Pancreas (tissue), 10 donors: ENCODE measurements at regions not wholly inside any gene's neighbourhood (a gene's known extent, or its start where the extent isn't known, plus 50 kb on each side); places are given as distances from the start of the nearest gene placed in this dataset.

Experiments
- ATAC-seq, 4 donors: fragments of 200-7000 bp; cut with Tn5 transposase; one replicate each; pipeline versions ENCODE4 v1.8.0 to v1.9.1; 2020; ENCODE audit warnings: mild to moderate bottlenecking in 4 of 4, moderate library complexity in 4 of 4
- DNase-seq, 6 donors: peaks; one replicate each; pipeline ENCODE4 v3.0.0-alpha.2; 2020
- FAIRE-seq: peaks from 2 replicates; lab custom pipeline; 2012; peaks lifted over from hg19 to GRCh38; lab: Jason Lieb, UNC
- H3K27ac ChIP-seq, 4 donors: fragments of 200-600 bp; sonication (generic); 1 replicate in 3 of 4; 2 replicates in 1 of 4; pipeline versions ENCODE4 v1.5.0 to v1.8.0; 2020
- H3K27me3 ChIP-seq, 4 donors: fragments of 200-600 bp; one replicate each; pipeline ENCODE4 v1.8.0; 2021
- H3K36me3 ChIP-seq, 3 donors: fragments of 200-600 bp; sonication (generic) in 1 of 3; one replicate each; pipeline versions ENCODE4 v1.5.0 to v1.8.0; 2020 to 2021
- H3K4me1 ChIP-seq, 3 donors: fragments of 200-600 bp; one replicate each; pipeline ENCODE4 v1.8.0; 2021
- H3K4me3 ChIP-seq, 4 donors: fragments of 200-600 bp; sonication (generic) in 2 of 4; one replicate each; pipeline versions ENCODE4 v1.5.0 to v1.8.0; 2020 to 2021
- H3K9me3 ChIP-seq, 4 donors: fragments of 200-600 bp; one replicate each; pipeline ENCODE4 v1.8.0; 2021
- WGBS, 2 donors: extraction: QIAGEN DNeasy Blood & Tissue Kit; methylation state at CpG; one replicate each; pipeline ENCODE4 v1.1.7; 2013; 5-methylcytosine and 5-hydroxymethylcytosine counted together
- intact Hi-C, 3 donors: fragments of 100-400 bp; cut with DNase I; formaldehyde crosslinking; loops; one replicate each; pipeline versions ENCODE4 v1.11.1 to v1.14.2; 2022
- TF ChIP-seq, protein P1 (sequence below), 4 donors: fragments of 200-600 bp; sonication (generic) in 3 of 4; IDR thresholded peaks; one replicate each; pipeline versions ENCODE4 v1.5.0 to v1.8.0; 2021; ENCODE audit warnings: antibody characterized with exemption in 4 of 4
- donor health status: healthy with polysubstance abuse.
- donor health status: DM: no; HTN: no; CAD: no; lungs with moderate emphysema.
- donor health status: DM: no; HTN: no; CAD: no.
- donor health status: control.
- donor health status: control.
- donor health status: Bipolar disorder and iron deficiency.
- donor health status: DM: yes; HTN: yes; CAD: no.
- donor health status: DM: no; HTN: no; CAD: no.
- donor health status: DM: no; HTN: no; CAD: no.
- donor health status: DM: yes; HTN: yes; CAD: no.

DNA sequence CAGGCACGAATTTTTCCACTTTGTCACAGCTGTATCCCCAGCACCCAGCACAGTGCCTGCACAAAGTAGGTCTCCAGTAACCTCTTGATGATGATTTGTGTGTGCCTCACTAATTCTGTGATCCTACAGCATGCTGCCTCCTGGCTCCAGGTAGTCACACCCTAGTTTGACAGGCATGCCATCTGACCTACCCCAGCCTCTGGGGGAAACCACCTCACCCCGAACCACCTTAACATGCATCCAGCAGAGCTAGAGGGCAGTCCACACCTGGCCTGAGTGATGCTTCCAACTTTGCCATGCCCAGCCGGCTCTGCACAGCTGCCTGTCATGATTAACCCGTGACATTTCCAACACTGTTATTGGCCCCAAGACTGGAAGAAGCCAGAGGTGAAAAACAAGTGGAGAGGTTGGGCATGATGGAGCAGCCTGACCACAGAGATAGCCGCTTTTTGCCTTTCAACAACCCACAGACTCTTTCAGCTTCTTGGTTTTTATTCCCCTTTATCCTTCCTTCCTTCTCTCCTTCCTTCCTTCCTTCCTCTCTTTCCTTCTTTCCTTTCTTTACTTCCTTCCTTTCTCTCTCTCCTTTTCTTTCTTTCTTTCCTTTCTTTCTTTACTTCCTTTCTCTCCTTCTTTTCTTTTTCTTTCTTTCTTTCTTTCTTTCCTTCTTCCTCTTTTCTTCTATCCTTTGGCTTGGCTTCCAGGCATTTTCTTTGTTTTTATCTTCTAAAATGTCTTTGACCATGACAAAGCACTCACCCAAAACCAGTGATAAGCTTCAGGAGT, 294.4 kb upstream of the SIX2 start:
- Histone ChIP-seq H3K9me3 (no peaks in the 10 kb centered on the region), H3K4me3 (no peak overlapping the region), H3K27ac (no peak overlapping the region), H3K4me1 (no peaks in the 10 kb centered on the region), H3K36me3 (no peaks in the 10 kb centered on the region), H3K27me3 (no peaks in the 10 kb centered on the region)
- TF ChIP-seq, protein P1, sequence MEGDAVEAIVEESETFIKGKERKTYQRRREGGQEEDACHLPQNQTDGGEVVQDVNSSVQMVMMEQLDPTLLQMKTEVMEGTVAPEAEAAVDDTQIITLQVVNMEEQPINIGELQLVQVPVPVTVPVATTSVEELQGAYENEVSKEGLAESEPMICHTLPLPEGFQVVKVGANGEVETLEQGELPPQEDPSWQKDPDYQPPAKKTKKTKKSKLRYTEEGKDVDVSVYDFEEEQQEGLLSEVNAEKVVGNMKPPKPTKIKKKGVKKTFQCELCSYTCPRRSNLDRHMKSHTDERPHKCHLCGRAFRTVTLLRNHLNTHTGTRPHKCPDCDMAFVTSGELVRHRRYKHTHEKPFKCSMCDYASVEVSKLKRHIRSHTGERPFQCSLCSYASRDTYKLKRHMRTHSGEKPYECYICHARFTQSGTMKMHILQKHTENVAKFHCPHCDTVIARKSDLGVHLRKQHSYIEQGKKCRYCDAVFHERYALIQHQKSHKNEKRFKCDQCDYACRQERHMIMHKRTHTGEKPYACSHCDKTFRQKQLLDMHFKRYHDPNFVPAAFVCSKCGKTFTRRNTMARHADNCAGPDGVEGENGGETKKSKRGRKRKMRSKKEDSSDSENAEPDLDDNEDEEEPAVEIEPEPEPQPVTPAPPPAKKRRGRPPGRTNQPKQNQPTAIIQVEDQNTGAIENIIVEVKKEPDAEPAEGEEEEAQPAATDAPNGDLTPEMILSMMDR (IDR thresholded peaks at IDR 0.05) = no peak
- WGBS, 2 donors = 86 to 87% methylated on average over 5 of the region's 5 CpGs
- ATAC-seq (no peak), FAIRE-seq (no peak), DNase-seq (no peak)
- intact Hi-C loops = no loop called here

DNA sequence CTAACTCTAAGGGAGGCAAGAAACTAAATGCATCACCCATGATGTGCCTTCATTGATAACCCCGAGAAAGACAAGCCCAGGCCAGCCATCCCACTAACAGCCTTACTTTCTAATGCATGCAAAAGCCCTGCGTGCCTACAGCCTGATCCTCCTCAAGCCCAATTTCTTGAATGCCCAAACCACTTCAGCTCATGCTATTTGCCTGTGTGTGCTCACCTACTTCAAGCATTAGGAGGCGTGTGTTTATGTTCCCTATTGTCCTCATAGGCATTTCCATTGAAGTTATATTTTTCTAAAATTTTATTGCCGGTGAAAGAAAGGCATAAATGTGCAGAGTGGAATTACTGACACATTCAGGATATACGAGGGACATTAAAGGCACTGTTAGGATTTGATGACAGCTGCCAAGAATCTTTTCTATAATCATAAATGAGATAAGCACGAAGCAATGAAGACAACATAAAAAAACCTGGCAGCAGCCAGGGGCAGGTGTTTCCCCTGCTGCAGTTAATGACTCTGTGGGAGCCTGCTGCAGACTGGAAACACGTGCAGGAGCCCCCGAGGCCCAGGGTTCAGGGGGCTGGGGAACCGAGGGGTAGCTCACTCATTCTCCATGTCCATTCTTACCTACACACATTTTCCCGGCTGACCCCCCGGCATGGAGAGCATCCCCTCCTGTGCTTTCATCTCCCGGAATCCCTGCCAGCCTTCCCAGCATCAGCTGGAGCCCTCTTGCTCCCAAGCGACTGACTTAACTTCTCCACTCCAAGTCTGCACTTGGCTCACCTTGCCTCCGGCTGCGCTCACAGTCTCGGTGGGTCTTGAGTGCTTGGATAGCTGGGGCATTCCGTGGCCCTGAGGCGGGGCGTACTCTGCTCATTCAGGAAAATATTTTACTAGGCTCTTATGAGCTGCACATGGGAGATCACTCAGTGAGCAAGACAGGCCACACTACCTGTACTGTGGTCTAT, 292.3 kb upstream of the SIX2 start:
- 60 to 67% methylated on average over 19 of the region's 19 CpGs for whole genome bisulfite sequencing, 2 donors
- H3K9me3 ChIP-seq = no peaks in the 10 kb centered on the region
- H3K27ac ChIP-seq = no peak overlapping the region
- FAIRE-seq (no peak), DNase-seq (no peak), ATAC-seq (no peak)
- no peaks in the 10 kb centered on the region for H3K36me3 ChIP-seq
- TF ChIP-seq, protein P1 (IDR thresholded peaks at IDR 0.05) = no peak
- no peaks in the 10 kb centered on the region for H3K27me3 ChIP-seq
- no peaks in the 10 kb centered on the region for H3K4me1 ChIP-seq
- intact Hi-C loops = no loop called here
- H3K4me3 ChIP-seq = no peak overlapping the region

DNA sequence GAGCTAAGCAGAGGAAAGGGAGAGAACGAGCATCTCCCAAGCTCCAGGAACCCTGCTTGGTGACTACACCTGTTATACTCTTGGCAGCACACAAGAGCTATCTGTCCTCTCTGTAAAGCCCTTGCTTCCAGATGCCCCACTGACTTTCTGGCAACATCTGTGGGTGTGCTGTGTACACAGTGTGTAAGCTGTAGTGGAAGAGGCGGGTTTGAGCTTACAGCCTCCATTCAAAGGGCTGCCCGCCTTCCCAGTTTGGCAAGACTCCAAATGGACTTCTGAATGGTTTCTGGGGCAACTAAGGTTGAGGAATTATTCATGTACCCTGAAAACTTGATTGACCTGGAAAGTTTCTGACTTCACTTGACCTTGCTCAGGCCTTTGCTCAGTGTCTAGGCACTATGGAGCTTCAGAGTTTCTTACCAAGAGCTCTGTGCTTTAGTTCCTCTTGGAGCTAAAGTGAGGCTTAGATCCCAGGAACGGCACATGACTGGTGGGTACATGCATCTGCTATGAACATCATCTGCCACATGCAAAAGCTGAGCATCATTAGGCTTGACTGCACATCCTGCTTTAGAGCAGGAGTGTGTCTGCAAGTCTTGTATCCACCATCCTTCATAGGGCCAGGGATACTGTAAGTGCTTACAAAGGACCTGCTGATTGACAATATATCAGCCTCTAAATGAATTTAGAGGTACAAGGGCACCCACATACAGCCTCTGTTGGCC, 290.9 kb upstream of the SIX2 start:
- intact Hi-C loops = no loop called here
- H3K4me3 ChIP-seq = no peak overlapping the region
- FAIRE-seq (no peak), DNase-seq (peak in 2 of 6 donors; percentile 13 to 44), ATAC-seq (peak; percentile 56 to 83 (median 79))
- no peaks in the 10 kb centered on the region for H3K36me3 ChIP-seq
- H3K4me1 ChIP-seq = no peaks in the 10 kb centered on the region
- TF ChIP-seq, protein P1 (IDR thresholded peaks at IDR 0.05) = no peak
- WGBS, 2 donors = 53 to 60% methylated on average over 4 of the region's 4 CpGs
- no peaks in the 10 kb centered on the region for H3K9me3 ChIP-seq
- no peaks in the 10 kb centered on the region for H3K27me3 ChIP-seq
- no peak overlapping the region for H3K27ac ChIP-seq

DNA sequence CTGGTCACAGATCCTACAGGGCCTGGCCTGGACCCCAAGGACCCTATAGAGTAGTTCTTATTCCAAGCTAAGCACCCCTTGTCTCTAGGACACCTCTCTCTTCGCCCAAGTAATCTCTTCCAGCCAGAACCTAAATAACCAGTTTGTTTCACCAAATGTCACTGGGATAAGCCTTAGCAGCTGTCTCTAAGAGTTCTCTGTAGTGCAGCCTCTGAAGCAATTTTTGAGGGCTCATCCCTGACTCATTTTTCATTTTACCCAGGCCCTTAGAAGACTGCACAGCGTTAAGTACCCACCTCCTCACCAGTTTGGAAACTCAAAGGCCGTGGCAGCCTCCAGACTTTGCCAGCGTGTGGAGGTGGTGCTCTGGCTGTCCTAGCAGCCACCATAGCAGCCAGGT, 290.1 kb upstream of the SIX2 start:
- 95 to 97% methylated on average over 4 of the region's 4 CpGs for WGBS, 2 donors
- Histone ChIP-seq H3K27me3 (no peaks in the 10 kb centered on the region), H3K9me3 (no peaks in the 10 kb centered on the region), H3K27ac (no peak overlapping the region), H3K4me1 (no peaks in the 10 kb centered on the region), H3K36me3 (no peaks in the 10 kb centered on the region), H3K4me3 (no peak overlapping the region)
- TF ChIP-seq, protein P1 (IDR thresholded peaks at IDR 0.05) = no peak
- intact Hi-C loops = no loop called here
- no peak for FAIRE-seq
- no peak for ATAC-seq
- no peak for DNase-seq
